ENCODE measurements at regions not wholly inside any gene's neighbourhood (a gene's known extent, or its start where the extent isn't known, plus 50 kb on each side); places are given as distances from the start of the nearest gene placed in this dataset.

- TF ChIP-seq CTCF (conservative IDR thresholded peaks at IDR 0.05; ENCODE audit: low read length): no peak
- no peak for TF ChIP-seq EZH2phosphoT487 (IDR thresholded peaks at IDR 0.05; ENCODE audit: borderline replicate concordance, low read depth, low read length)
Measured at GRCh38 chrX:87788976-87789375, 271.4 kb downstream of the KLHL4 start.

Data from OCI-LY7 (cell line).